Activated effector memory CD4-positive, alpha-beta T cell treated with anti-CD3 and anti-CD28 coated beads, Interleukin-2, amount 50 U/mL, for 16 hours (primary cell): ENCODE measurements at regions not wholly inside any gene's neighbourhood (a gene's known extent, or its start where the extent isn't known, plus 50 kb on each side); places are given as distances from the start of the nearest gene placed in this dataset.
A peak's percentile ranks its signal among the peaks of the same experiment; 100 is the strongest.
"Not testable (repeated sequence)": the region's sequence is repeated elsewhere in the genome, so short reads cannot be mapped to it uniquely, and the experiment has no call there.

ENCODE experiments used
- DNase-seq: peaks from one replicate; pipeline ENCODE4 v3.0.0-alpha.2; 2020

- DNase-seq = not testable (repeated sequence)
These were observed 285.9 kb downstream of the BCL2L11 start for GRCh38 chr2:111406616-111407015.

- not testable (repeated sequence) for DNase-seq
These were observed 287.0 kb downstream of the BCL2L11 start for GRCh38 chr2:111407632-111408194.

GRCh38 chr2:111410868-111411406 is 290.2 kb downstream of the BCL2L11 start:
- DNase-seq = not testable (repeated sequence)

GRCh38 chr2:111411867-111412681 is 291.4 kb downstream of the BCL2L11 start:
- not testable (repeated sequence) for DNase-seq

- not testable (repeated sequence) for DNase-seq
These were observed 292.3 kb downstream of the BCL2L11 start for GRCh38 chr2:111412841-111413650.

GRCh38 chr2:111413950-111414349 is 293.2 kb downstream of the BCL2L11 start:
- DNase-seq = peak; percentile 60

- DNase-seq = not testable (repeated sequence)
These were observed 295.3 kb downstream of the BCL2L11 start for GRCh38 chr2:111415765-111416743.

GRCh38 chr2:111417026-111417425 is 296.3 kb downstream of the BCL2L11 start:
- DNase-seq = not testable (repeated sequence)

- not testable (repeated sequence) for DNase-seq
These were observed 297.6 kb downstream of the BCL2L11 start for GRCh38 chr2:111418091-111418875.

GRCh38 chr2:111420074-111420473 is 299.4 kb downstream of the BCL2L11 start:
- DNase-seq = peak; percentile 72

- DNase-seq = peak; percentile 64
These were observed 300.1 kb downstream of the BCL2L11 start for GRCh38 chr2:111420835-111421234.

- DNase-seq = peak; percentile 66
These were observed 301.2 kb downstream of the BCL2L11 start for GRCh38 chr2:111421949-111422348.

- peak; percentile 62 for DNase-seq
These were observed 301.8 kb downstream of the BCL2L11 start for GRCh38 chr2:111422562-111422961.

- DNase-seq = not testable (repeated sequence)
These were observed 302.5 kb downstream of the BCL2L11 start for GRCh38 chr2:111423184-111423583.

GRCh38 chr2:111424176-111424575 is 303.5 kb downstream of the BCL2L11 start:
- not testable (repeated sequence) for DNase-seq

GRCh38 chr2:111424851-111425309 is 304.2 kb downstream of the BCL2L11 start:
- peak; percentile 84 for DNase-seq

- peak; percentile 66 for DNase-seq
These were observed 305.1 kb downstream of the BCL2L11 start for GRCh38 chr2:111425789-111426201.

- not testable (repeated sequence) for DNase-seq
These were observed 306.6 kb downstream of the BCL2L11 start for GRCh38 chr2:111427346-111427745.

- not testable (repeated sequence) for DNase-seq
These were observed 308.2 kb downstream of the BCL2L11 start for GRCh38 chr2:111428915-111429314.

- not testable (repeated sequence) for DNase-seq
These were observed 308.6 kb downstream of the BCL2L11 start for GRCh38 chr2:111429353-111429752.
